ENCODE measurements at regions not wholly inside any gene's neighbourhood (a gene's known extent, or its start where the extent isn't known, plus 50 kb on each side); places are given as distances from the start of the nearest gene placed in this dataset.
A peak's percentile ranks its signal among the peaks of the same experiment; 100 is the strongest.

- DNase-seq (ENCODE audit: low spot score): no peak
- Histone ChIP-seq H3K9ac (ENCODE audit: low read depth in 1 of 2, low read length in 2 of 2) (no peak overlapping the region), H3K4me1 (ENCODE audit: control insufficient read depth in 4 of 4, insufficient read depth in 4 of 4, low read length in 3 of 4) (peaks cover 0 to 5% (median 3%) of the 10 kb centered on the region in 4 donors), H3K9me3 (ENCODE audit: control insufficient read depth in 4 of 4, low read length in 3 of 4) (no peaks in the 10 kb centered on the region), H3K27me3 (ENCODE audit: control insufficient read depth in 4 of 4, insufficient read depth in 4 of 4, low read length in 3 of 4) (no peaks in the 10 kb centered on the region), H3K36me3 (ENCODE audit: control insufficient read depth in 4 of 4, insufficient read depth in 3 of 4, low read depth in 1 of 4, low read length in 3 of 4) (no peaks in the 10 kb centered on the region), H3K4me3 (ENCODE audit: low read depth in 1 of 3, low read length in 3 of 3) (no peak overlapping the region), H3K27ac (ENCODE audit: low read depth in 1 of 2, low read length in 2 of 2) (no peak overlapping the region)
- 61% methylated on average over 6 of the region's 6 CpGs for WGBS
- TF ChIP-seq HNF4A (conservative IDR thresholded peaks at IDR 0.05) (no peak), HNF4G (IDR thresholded peaks at IDR 0.05) (no peak), TAF1 (conservative IDR thresholded peaks at IDR 0.05) (no peak), GABPA (IDR thresholded peaks at IDR 0.05 in 1 of 2, conservative IDR thresholded peaks at IDR 0.05 in 1 of 2) (no peak), NR2F2 (IDR thresholded peaks at IDR 0.05) (no peak), RAD21 (IDR thresholded peaks at IDR 0.05) (no peak), RXRA (IDR thresholded peaks at IDR 0.05) (no peak)
Observed at GRCh38 chr2:37827911-37828511, 97.1 kb upstream of the RMDN2 start.

GRCh38 chr2:37829202-37829601 is 95.9 kb upstream of the RMDN2 start:
- no peak for DNase-seq (ENCODE audit: low spot score)
- peak overlapping the region in 1 of 2 donors; percentile 46 for H3K27ac ChIP-seq (ENCODE audit: low read depth in 1 of 2, low read length in 2 of 2)

GRCh38 chr2:37829616-37830395 is 95.3 kb upstream of the RMDN2 start:
- peaks cover 0 to 5% (median 3%) of the 10 kb centered on the region in 4 donors for H3K4me1 ChIP-seq (ENCODE audit: control insufficient read depth in 4 of 4, insufficient read depth in 4 of 4, low read length in 3 of 4)
- no peak overlapping the region for H3K9ac ChIP-seq (ENCODE audit: low read depth in 1 of 2, low read length in 2 of 2)
- no peak for DNase-seq (ENCODE audit: low spot score)
- H3K36me3 ChIP-seq (ENCODE audit: control insufficient read depth in 4 of 4, insufficient read depth in 3 of 4, low read depth in 1 of 4, low read length in 3 of 4): no peaks in the 10 kb centered on the region
- H3K9me3 ChIP-seq (ENCODE audit: control insufficient read depth in 4 of 4, low read length in 3 of 4): no peaks in the 10 kb centered on the region
- no peaks in the 10 kb centered on the region for H3K27me3 ChIP-seq (ENCODE audit: control insufficient read depth in 4 of 4, insufficient read depth in 4 of 4, low read length in 3 of 4)
- peak overlapping the region in 1 of 2 donors; percentile 46 for H3K27ac ChIP-seq (ENCODE audit: low read depth in 1 of 2, low read length in 2 of 2)
- no peak overlapping the region for H3K4me3 ChIP-seq (ENCODE audit: low read depth in 1 of 3, low read length in 3 of 3)
- WGBS: 71% methylated on average over 6 of the region's 6 CpGs
- TF ChIP-seq SP1 (IDR thresholded peaks at IDR 0.05) (no peak), REST (IDR thresholded peaks at IDR 0.05) (no peak), RXRA (IDR thresholded peaks at IDR 0.05) (no peak), HNF4A (conservative IDR thresholded peaks at IDR 0.05) (no peak), NR2F2 (IDR thresholded peaks at IDR 0.05) (no peak), FOXA2 (IDR thresholded peaks at IDR 0.05) (no peak), TAF1 (conservative IDR thresholded peaks at IDR 0.05) (no peak), YY1 (IDR thresholded peaks at IDR 0.05) (no peak), JUND (IDR thresholded peaks at IDR 0.05) (no peak), ATF3 (IDR thresholded peaks at IDR 0.05) (no peak), CTCF (IDR thresholded peaks at IDR 0.05; ENCODE audit: low read depth, low read length, missing input control) (no peak), FOXA1 (IDR thresholded peaks at IDR 0.05) (no peak)

More at GRCh38 chr2:37829202-37829601, 95.9 kb upstream of the RMDN2 start:
- TF ChIP-seq RAD21 (IDR thresholded peaks at IDR 0.05) (peak in 1 of 2 donors; percentile 24), CTCF (IDR thresholded peaks at IDR 0.05; ENCODE audit: low read depth, low read length, missing input control) (no peak), SP1 (IDR thresholded peaks at IDR 0.05) (no peak), RXRA (IDR thresholded peaks at IDR 0.05) (peak in 1 of 2 donors; percentile 22), EGR1 (IDR thresholded peaks at IDR 0.05; ENCODE audit: low read depth in 2 of 2) (no peak)
- H3K4me3 ChIP-seq (ENCODE audit: low read depth in 1 of 3, low read length in 3 of 3): no peak overlapping the region
- no peaks in the 10 kb centered on the region for H3K36me3 ChIP-seq (ENCODE audit: control insufficient read depth in 4 of 4, insufficient read depth in 3 of 4, low read depth in 1 of 4, low read length in 3 of 4)
- H3K27me3 ChIP-seq (ENCODE audit: control insufficient read depth in 4 of 4, insufficient read depth in 4 of 4, low read length in 3 of 4): no peaks in the 10 kb centered on the region
- 48% methylated on average over 3 of the region's 3 CpGs for WGBS
- no peak overlapping the region for H3K9ac ChIP-seq (ENCODE audit: low read depth in 1 of 2, low read length in 2 of 2)
- H3K9me3 ChIP-seq (ENCODE audit: control insufficient read depth in 4 of 4, low read length in 3 of 4): no peaks in the 10 kb centered on the region
- H3K4me1 ChIP-seq (ENCODE audit: control insufficient read depth in 4 of 4, insufficient read depth in 4 of 4, low read length in 3 of 4): peaks cover 0 to 5% (median 3%) of the 10 kb centered on the region in 4 donors
